SK-N-SH treated with all-trans-retinoic acid at 6 μM for 48 hours (cell line): ENCODE measurements at regions not wholly inside any gene's neighbourhood (a gene's known extent, or its start where the extent isn't known, plus 50 kb on each side); places are given as distances from the start of the nearest gene placed in this dataset.

Experiments used
- ATAC-seq: fragments of 200-7000 bp; cut with Tn5 transposase; 3 replicates; pipeline ENCODE4 v1.9.1; 2020; ENCODE audit warnings: mild to moderate bottlenecking, moderate library complexity
- ARNTL ChIP-seq: fragments of 450-650 bp; formaldehyde crosslinking; IDR thresholded peaks from 2 replicates; pipeline ENCODE4 v1.5.0; 2020; ENCODE audit warnings: low read depth, mild to moderate bottlenecking, moderate library complexity, borderline replicate concordance
- CSDC2 ChIP-seq: fragments of 250-450 bp; sonication (Bioruptor Pico); IDR thresholded peaks from 2 replicates; pipeline ENCODE4 v1.5.0; 2020; ENCODE audit warnings: mild to moderate bottlenecking, moderate library complexity
- GLIS3 ChIP-seq: fragments of 250-450 bp; sonication (Bioruptor Pico); IDR thresholded peaks from 2 replicates; pipeline ENCODE4 v1.5.0; 2020; ENCODE audit warnings: mild to moderate bottlenecking, moderate library complexity
- ISL1 ChIP-seq: fragments of 250-450 bp; sonication (Bioruptor Pico); IDR thresholded peaks from 2 replicates; pipeline ENCODE4 v2.1.2; 2022; ENCODE audit warnings: mild to moderate bottlenecking, moderate library complexity
- PPARA ChIP-seq: fragments of 250-450 bp; sonication (Bioruptor Pico); IDR thresholded peaks from 2 replicates; pipeline ENCODE4 v1.5.0; 2020; ENCODE audit warnings: mild to moderate bottlenecking, borderline replicate concordance
- TCF4 ChIP-seq: fragments of 250-450 bp; sonication (Bioruptor Pico); IDR thresholded peaks from 2 replicates; pipeline ENCODE4 v1.8.0; 2021; ENCODE audit warnings: mild to moderate bottlenecking, moderate library complexity, borderline replicate concordance
- TOX ChIP-seq: fragments of 250-450 bp; sonication (Bioruptor Pico); IDR thresholded peaks from 2 replicates; pipeline ENCODE4 v1.8.0; 2021; ENCODE audit warnings: mild to moderate bottlenecking, moderate library complexity, borderline replicate concordance
- ZC3H10 ChIP-seq: fragments of 250-450 bp; sonication (Bioruptor Pico); IDR thresholded peaks from 2 replicates; pipeline ENCODE4 v1.5.1; 2021; ENCODE audit warnings: mild to moderate bottlenecking, moderate library complexity
- ZNF565 ChIP-seq: fragments of 450-650 bp; formaldehyde crosslinking; conservative IDR thresholded peaks from 2 replicates; pipeline ENCODE4 v1.5.0; 2020; ENCODE audit warnings: low read depth, mild to moderate bottlenecking, moderate library complexity
- ZNF70 ChIP-seq: fragments of 450-650 bp; formaldehyde crosslinking; IDR thresholded peaks from 2 replicates; pipeline ENCODE4 v1.5.0; 2020; ENCODE audit warnings: mild to moderate bottlenecking, moderate library complexity
- ZNF8 ChIP-seq: fragments of 450-650 bp; formaldehyde crosslinking; IDR thresholded peaks from 2 replicates; pipeline ENCODE4 v1.5.0; 2020; ENCODE audit warnings: mild to moderate bottlenecking, moderate library complexity
- TF ChIP-seq, protein P1 (sequence below): fragments of 250-450 bp; sonication (Bioruptor Pico); IDR thresholded peaks from 2 replicates; pipeline ENCODE4 v1.5.1; 2020; ENCODE audit warnings: low read depth, mild to moderate bottlenecking, moderate library complexity
- TF ChIP-seq, protein P2 (sequence below): fragments of 250-450 bp; sonication (Bioruptor Pico); IDR thresholded peaks from 2 replicates; pipeline ENCODE4 v1.5.1; 2021; ENCODE audit warnings: mild to moderate bottlenecking, moderate library complexity
- TF ChIP-seq, protein P3 (sequence below): fragments of 250-450 bp; sonication (Bioruptor Pico); IDR thresholded peaks from 2 replicates; pipeline ENCODE4 v1.8.0; 2021; ENCODE audit warnings: low read depth, mild to moderate bottlenecking, moderate library complexity, borderline replicate concordance
- TF ChIP-seq, protein P4 (sequence below): fragments of 250-450 bp; sonication (Bioruptor Pico); IDR thresholded peaks from 2 replicates; pipeline ENCODE4 v1.8.0; 2020; ENCODE audit warnings: mild to moderate bottlenecking, moderate library complexity, borderline replicate concordance

DNA sequence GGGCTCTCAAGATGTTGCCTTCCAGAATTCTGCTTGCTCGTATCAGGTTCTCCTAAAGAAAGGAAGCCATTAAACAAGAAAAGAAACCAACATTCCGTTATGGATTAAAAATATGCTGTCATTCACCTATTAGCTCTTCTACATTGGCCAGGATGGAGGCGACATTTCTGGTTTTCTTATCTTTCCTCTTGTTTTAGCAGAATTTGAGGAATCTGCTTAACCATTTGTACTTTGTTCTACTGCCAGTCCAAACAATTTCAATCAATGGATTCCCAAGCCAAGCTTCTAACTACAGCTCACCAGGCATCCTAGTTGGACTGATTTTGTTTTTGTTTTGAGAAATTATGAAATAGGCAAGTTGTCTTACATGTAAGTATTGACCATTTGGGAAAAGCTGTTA lies 164.6 kb upstream of the TSC22D2 start (continued):
- TF ChIP-seq, protein P1, sequence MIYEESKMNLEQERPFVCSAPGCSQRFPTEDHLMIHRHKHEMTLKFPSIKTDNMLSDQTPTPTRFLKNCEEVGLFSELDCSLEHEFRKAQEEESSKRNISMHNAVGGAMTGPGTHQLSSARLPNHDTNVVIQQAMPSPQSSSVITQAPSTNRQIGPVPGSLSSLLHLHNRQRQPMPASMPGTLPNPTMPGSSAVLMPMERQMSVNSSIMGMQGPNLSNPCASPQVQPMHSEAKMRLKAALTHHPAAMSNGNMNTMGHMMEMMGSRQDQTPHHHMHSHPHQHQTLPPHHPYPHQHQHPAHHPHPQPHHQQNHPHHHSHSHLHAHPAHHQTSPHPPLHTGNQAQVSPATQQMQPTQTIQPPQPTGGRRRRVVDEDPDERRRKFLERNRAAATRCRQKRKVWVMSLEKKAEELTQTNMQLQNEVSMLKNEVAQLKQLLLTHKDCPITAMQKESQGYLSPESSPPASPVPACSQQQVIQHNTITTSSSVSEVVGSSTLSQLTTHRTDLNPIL = no peak
- no peak for TF ChIP-seq ZNF8 (CRISPR knock-in tag)
- TF ChIP-seq, protein P2, sequence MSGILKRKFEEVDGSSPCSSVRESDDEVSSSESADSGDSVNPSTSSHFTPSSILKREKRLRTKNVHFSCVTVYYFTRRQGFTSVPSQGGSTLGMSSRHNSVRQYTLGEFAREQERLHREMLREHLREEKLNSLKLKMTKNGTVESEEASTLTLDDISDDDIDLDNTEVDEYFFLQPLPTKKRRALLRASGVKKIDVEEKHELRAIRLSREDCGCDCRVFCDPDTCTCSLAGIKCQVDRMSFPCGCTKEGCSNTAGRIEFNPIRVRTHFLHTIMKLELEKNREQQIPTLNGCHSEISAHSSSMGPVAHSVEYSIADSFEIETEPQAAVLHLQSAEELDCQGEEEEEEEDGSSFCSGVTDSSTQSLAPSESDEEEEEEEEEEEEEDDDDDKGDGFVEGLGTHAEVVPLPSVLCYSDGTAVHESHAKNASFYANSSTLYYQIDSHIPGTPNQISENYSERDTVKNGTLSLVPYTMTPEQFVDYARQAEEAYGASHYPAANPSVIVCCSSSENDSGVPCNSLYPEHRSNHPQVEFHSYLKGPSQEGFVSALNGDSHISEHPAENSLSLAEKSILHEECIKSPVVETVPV (CRISPR knock-in tag) = no peak
- TF ChIP-seq, protein P3, sequence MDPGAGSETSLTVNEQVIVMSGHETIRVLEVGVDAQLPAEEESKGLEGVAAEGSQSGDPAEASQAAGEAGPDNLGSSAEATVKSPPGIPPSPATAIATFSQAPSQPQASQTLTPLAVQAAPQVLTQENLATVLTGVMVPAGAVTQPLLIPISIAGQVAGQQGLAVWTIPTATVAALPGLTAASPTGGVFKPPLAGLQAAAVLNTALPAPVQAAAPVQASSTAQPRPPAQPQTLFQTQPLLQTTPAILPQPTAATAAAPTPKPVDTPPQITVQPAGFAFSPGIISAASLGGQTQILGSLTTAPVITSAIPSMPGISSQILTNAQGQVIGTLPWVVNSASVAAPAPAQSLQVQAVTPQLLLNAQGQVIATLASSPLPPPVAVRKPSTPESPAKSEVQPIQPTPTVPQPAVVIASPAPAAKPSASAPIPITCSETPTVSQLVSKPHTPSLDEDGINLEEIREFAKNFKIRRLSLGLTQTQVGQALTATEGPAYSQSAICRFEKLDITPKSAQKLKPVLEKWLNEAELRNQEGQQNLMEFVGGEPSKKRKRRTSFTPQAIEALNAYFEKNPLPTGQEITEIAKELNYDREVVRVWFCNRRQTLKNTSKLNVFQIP (CRISPR knock-in tag) = no peak
- TF ChIP-seq, protein P4, sequence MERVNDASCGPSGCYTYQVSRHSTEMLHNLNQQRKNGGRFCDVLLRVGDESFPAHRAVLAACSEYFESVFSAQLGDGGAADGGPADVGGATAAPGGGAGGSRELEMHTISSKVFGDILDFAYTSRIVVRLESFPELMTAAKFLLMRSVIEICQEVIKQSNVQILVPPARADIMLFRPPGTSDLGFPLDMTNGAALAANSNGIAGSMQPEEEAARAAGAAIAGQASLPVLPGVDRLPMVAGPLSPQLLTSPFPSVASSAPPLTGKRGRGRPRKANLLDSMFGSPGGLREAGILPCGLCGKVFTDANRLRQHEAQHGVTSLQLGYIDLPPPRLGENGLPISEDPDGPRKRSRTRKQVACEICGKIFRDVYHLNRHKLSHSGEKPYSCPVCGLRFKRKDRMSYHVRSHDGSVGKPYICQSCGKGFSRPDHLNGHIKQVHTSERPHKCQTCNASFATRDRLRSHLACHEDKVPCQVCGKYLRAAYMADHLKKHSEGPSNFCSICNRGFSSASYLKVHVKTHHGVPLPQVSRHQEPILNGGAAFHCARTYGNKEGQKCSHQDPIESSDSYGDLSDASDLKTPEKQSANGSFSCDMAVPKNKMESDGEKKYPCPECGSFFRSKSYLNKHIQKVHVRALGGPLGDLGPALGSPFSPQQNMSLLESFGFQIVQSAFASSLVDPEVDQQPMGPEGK (CRISPR knock-in tag) = no peak
- TF ChIP-seq GLIS3 (CRISPR knock-in tag) = no peak

DNA sequence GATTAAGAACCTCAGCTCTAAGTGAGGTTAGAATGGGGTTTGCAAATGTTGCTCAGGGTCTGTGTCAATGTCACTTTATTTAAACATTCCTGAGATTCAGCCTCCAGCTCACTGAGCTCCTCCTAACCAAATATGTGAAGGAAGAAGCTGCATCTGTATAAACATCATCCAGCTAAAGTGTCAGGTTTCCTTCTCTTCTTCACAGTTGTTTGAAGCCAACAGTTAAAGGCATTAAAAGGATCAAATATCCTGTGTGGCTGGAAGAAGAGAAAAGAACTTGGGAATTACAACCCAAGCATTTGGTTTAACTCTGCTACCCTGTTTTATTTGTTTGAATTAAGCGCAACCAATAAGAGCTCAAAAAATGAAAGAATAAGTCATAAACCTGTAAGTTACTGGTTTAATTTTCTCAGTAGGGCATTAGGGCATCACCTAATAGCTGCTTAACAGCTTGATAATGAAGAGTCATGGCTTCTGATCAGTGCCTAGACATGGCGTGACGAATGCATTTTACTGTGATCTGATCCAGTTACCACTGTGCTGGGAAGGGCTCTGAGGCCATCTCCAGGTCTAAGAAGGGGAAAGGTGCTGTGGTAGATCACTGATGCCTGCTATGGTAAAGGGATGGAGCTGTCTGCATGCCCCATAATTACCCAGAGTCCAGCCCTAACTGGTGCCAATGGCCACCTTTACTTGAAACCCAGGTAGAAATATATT lies 165.7 kb upstream of the TSC22D2 start:
- TF ChIP-seq ARNTL = no peak
- TF ChIP-seq, protein P1 = no peak
- TF ChIP-seq ZNF70 (CRISPR knock-in tag) = no peak
- TF ChIP-seq ZNF8 (CRISPR knock-in tag) = no peak
- TF ChIP-seq PPARA = no peak
- TF ChIP-seq ISL1 (CRISPR knock-in tag) = no peak
- TF ChIP-seq, protein P4 (CRISPR knock-in tag) = no peak
- TF ChIP-seq, protein P3 (CRISPR knock-in tag) = no peak
- no peak for TF ChIP-seq CSDC2 (CRISPR knock-in tag)
- no peak for TF ChIP-seq ZC3H10 (CRISPR knock-in tag)
- TF ChIP-seq, protein P2 (CRISPR knock-in tag) = no peak
- no peak for TF ChIP-seq TOX (CRISPR knock-in tag)
- TF ChIP-seq GLIS3 (CRISPR knock-in tag) = no peak
- no peak for TF ChIP-seq TCF4 (CRISPR knock-in tag)
- TF ChIP-seq ZNF565 = no peak
- peak; percentile 71 for ATAC-seq
